ENCODE measurements at regions not wholly inside any gene's neighbourhood (a gene's known extent, or its start where the extent isn't known, plus 50 kb on each side); places are given as distances from the start of the nearest gene placed in this dataset.

DNA sequence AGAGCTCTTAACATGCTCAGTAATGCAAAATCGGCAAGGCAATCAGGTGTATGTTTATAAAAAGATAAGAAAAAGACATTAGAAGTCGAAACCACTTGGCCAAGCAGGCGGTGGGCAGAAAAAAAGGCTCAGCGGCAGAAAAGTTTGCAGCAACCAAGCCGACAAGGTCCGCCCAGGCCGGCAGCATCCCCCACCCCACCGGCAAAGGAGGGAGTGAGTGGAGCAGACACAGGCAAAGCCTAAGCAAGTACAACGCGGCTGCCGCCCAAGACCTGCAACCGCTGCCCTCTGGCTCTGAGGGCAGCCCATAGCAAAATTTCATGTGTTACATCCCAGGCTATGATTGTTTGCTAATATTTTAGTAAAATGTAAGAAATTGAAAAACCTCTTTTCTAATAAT lies 125.4 kb upstream of the ZCCHC13 start:
- no peaks in the 10 kb centered on the region for H3K4me1 Mint-ChIP-seq (ENCODE audit: low read depth)
- no peak for DNase-seq (ENCODE audit: low spot score)
- intact Hi-C loops (cut with micrococcal nuclease) = no loop called here
- H3K27me3 Mint-ChIP-seq (ENCODE audit: insufficient read depth) = no peaks in the 10 kb centered on the region
- no peaks in the 10 kb centered on the region for H3K36me3 Mint-ChIP-seq (ENCODE audit: low read depth)
- H3K9me3 Mint-ChIP-seq = no peaks in the 10 kb centered on the region
- no peak overlapping the region for H3K4me3 Mint-ChIP-seq
- no peak overlapping the region for H3K27ac Mint-ChIP-seq

DNA sequence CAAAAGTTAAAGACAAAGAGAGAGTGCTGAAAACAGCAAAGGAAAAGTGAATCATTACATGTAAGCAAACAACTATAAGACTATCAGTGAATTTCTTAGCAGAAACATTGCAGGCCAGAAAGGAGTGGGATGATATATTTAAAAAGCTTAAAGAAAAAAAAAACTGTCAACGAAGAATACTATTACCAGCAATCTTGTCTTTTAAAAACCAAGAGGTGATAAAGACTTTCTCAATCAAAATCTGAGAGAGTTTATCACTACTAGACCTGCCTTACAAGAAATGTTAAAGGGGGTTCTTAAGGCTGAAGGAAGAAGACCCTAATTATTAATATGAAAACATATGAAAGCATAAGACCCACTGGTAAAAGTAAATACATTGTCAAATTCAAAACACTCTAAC lies 132.5 kb upstream of the ZCCHC13 start:
- H3K27me3 Mint-ChIP-seq (ENCODE audit: insufficient read depth) = no peaks in the 10 kb centered on the region
- no peak overlapping the region for H3K27ac Mint-ChIP-seq
- H3K4me1 Mint-ChIP-seq (ENCODE audit: low read depth) = no peaks in the 10 kb centered on the region
- H3K36me3 Mint-ChIP-seq (ENCODE audit: low read depth) = no peaks in the 10 kb centered on the region
- no peak overlapping the region for H3K4me3 Mint-ChIP-seq
- no peak for DNase-seq (ENCODE audit: low spot score)
- H3K9me3 Mint-ChIP-seq = peaks cover 12% of the 10 kb centered on the region
- intact Hi-C loops (cut with micrococcal nuclease) = no loop called here

DNA sequence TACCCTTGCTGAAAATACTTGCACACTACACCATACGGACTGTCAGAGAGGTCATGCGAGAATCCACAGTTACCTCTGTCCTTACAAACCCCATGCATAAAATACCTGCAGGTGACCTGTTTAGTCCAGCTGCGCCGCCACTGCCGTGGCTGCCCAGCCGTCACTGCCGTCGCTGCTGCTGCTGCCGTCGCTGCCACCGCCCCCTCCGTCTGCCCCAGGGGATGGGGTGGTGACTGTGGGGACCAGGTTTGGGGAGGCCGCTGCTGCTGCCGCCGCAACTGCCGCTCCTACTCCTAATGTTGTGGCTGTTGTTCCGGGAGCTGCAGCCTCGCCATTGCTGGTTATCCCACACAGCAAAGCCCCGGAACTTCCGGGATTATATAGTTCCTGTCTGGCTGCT lies 141.8 kb upstream of the ZCCHC13 start:
- no peak overlapping the region for H3K4me3 Mint-ChIP-seq
- intact Hi-C loops (cut with micrococcal nuclease) = no loop called here
- DNase-seq (ENCODE audit: low spot score) = no peak
- H3K4me1 Mint-ChIP-seq (ENCODE audit: low read depth) = no peaks in the 10 kb centered on the region
- H3K9me3 Mint-ChIP-seq = peaks cover 8% of the 10 kb centered on the region
- no peak overlapping the region for H3K27ac Mint-ChIP-seq
- no peaks in the 10 kb centered on the region for H3K36me3 Mint-ChIP-seq (ENCODE audit: low read depth)
- no peaks in the 10 kb centered on the region for H3K27me3 Mint-ChIP-seq (ENCODE audit: insufficient read depth)

DNA sequence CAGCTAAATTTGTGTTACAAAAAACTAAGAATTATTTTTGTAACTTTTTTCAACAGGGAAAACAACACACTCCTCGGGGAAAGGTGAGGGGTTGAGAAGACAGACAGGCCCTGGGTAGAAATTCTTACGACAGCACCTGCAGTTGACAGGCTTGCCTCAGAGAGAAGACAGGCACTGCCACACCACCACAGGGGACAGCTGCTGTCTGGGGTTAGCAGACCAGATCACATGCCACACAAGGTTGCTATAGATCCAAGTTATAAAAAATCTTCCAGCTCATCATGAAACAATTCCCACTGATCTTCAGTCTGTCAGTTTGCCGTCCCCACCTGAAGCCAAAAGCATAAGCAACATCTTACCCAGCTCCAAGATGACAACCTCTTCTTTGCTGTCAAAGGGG lies 143.2 kb upstream of the ZCCHC13 start:
- no peak overlapping the region for H3K27ac Mint-ChIP-seq
- no peaks in the 10 kb centered on the region for H3K4me1 Mint-ChIP-seq (ENCODE audit: low read depth)
- H3K36me3 Mint-ChIP-seq (ENCODE audit: low read depth) = no peaks in the 10 kb centered on the region
- intact Hi-C loops (cut with micrococcal nuclease) = no loop called here
- no peak for DNase-seq (ENCODE audit: low spot score)
- peaks cover 8% of the 10 kb centered on the region for H3K9me3 Mint-ChIP-seq
- H3K27me3 Mint-ChIP-seq (ENCODE audit: insufficient read depth) = no peaks in the 10 kb centered on the region
- H3K4me3 Mint-ChIP-seq = no peak overlapping the region

DNA sequence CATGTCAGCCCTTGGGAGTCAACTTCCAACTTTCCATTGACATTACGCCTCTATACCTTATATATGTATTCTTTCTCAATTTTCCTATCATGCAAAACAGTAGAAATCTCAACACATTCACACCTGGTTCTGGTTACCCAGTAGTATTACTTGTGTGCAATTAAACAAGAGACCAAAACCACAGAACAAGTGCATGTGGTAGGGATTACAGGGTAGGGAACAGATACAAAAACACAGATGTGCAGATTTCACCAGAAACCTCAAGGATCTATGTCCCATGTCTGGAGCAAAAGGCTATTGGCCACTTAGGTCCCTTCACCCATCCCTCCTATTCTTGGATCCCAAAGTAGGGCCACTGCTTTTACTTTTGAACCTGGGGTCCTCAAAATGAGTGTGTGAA lies 143.6 kb upstream of the ZCCHC13 start:
- H3K9me3 Mint-ChIP-seq = peaks cover 8% of the 10 kb centered on the region
- DNase-seq (ENCODE audit: low spot score) = no peak
- H3K4me3 Mint-ChIP-seq = no peak overlapping the region
- intact Hi-C loops (cut with micrococcal nuclease) = no loop called here
- H3K36me3 Mint-ChIP-seq (ENCODE audit: low read depth) = no peaks in the 10 kb centered on the region
- no peak overlapping the region for H3K27ac Mint-ChIP-seq
- no peaks in the 10 kb centered on the region for H3K27me3 Mint-ChIP-seq (ENCODE audit: insufficient read depth)
- H3K4me1 Mint-ChIP-seq (ENCODE audit: low read depth) = no peaks in the 10 kb centered on the region

DNA sequence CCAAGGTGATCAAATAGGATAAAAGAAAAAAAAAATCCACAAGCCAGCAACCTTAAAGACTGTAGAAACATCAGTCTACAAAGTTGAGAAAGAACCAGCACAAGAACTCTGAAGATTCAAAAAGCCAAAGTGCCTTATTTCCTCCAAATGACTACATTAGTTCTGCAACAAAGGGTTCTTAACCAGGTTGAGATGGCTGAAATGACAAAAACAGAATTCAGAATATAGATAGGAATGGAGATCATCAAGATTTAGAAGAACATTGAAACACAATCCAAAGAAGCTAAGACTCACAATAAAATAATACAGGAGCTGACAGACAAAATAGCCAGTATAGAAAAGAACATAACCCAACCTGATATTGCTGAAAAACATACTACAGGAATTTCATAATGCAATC lies 156.5 kb upstream of the ZCCHC13 start:
- peaks cover 6% of the 10 kb centered on the region for H3K27me3 Mint-ChIP-seq (ENCODE audit: insufficient read depth)
- H3K4me1 Mint-ChIP-seq (ENCODE audit: low read depth) = no peaks in the 10 kb centered on the region
- no peak for DNase-seq (ENCODE audit: low spot score)
- H3K4me3 Mint-ChIP-seq = no peak overlapping the region
- no peaks in the 10 kb centered on the region for H3K36me3 Mint-ChIP-seq (ENCODE audit: low read depth)
- intact Hi-C loops (cut with micrococcal nuclease) = no loop called here
- no peaks in the 10 kb centered on the region for H3K9me3 Mint-ChIP-seq
- H3K27ac Mint-ChIP-seq = no peak overlapping the region

DNA sequence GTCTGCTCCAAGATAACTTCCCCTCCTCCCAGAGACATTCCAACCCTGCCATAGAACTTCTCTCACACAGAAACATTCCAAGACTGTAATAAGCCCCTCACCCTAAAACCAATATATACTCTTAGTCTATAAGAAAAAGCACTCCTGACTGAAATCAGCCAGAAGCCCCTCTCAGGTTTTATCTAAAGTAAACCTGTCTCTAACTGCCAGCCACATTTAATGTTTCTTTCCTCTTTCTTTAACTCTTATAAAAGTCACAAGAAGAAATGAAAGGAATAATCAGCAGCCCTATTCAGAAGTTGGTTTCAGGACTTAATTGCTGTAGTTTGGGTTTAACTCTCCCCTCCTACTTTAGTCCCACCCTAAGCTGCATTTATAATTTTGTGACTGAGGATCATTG lies 165.0 kb upstream of the ZCCHC13 start:
- Mint-ChIP-seq H3K4me3 (no peak overlapping the region), H3K27me3 (ENCODE audit: insufficient read depth) (no peaks in the 10 kb centered on the region), H3K27ac (no peak overlapping the region), H3K36me3 (ENCODE audit: low read depth) (no peaks in the 10 kb centered on the region), H3K4me1 (ENCODE audit: low read depth) (no peaks in the 10 kb centered on the region), H3K9me3 (no peaks in the 10 kb centered on the region)
- no peak for DNase-seq (ENCODE audit: low spot score)
- intact Hi-C loops (cut with micrococcal nuclease) = loop anchor here (10.0 kb wide), 1 partner anchor 1894 kb away; no protein-coding TSS in a partner anchor

DNA sequence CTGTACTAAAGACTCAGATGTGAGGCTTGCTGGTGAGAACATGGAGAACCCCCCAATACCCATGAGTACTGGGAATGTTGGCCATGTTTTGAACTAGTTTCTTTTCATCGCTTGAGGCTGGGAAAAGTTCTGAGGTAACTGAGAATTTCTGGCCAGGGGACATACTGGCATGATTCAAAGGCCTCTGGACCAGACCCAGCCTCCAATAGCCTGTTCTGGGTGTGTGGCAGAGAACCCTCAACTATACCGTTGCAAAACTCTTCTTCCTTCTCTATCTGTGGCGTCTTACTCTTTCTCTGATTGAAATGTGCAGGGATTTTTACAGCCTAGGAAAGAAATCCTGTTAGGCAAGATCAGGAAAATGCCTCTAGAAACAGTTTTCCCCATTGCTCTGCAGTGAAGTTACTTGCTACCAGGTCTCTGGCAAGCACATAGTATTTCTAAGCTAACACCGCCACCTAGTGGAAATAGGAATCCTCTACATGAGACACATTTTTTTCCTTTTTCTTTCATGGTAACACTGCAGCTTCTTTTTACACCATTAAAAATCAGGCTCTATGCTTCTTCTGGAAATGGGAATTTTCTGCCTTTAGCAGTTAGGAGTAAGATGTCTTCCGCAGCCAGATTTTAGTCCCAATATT lies 170.7 kb upstream of the ZCCHC13 start:
- Mint-ChIP-seq H3K36me3 (ENCODE audit: low read depth) (no peaks in the 10 kb centered on the region), H3K4me1 (ENCODE audit: low read depth) (no peaks in the 10 kb centered on the region), H3K9me3 (no peaks in the 10 kb centered on the region), H3K27me3 (ENCODE audit: insufficient read depth) (no peaks in the 10 kb centered on the region), H3K27ac (no peak overlapping the region), H3K4me3 (no peak overlapping the region)
- intact Hi-C loops (cut with micrococcal nuclease) = loop anchor here (1.0 to 10.0 kb wide), 4 partner anchors 118 to 1888 kb away; no protein-coding TSS in a partner anchor
- DNase-seq (ENCODE audit: low spot score) = no peak

DNA sequence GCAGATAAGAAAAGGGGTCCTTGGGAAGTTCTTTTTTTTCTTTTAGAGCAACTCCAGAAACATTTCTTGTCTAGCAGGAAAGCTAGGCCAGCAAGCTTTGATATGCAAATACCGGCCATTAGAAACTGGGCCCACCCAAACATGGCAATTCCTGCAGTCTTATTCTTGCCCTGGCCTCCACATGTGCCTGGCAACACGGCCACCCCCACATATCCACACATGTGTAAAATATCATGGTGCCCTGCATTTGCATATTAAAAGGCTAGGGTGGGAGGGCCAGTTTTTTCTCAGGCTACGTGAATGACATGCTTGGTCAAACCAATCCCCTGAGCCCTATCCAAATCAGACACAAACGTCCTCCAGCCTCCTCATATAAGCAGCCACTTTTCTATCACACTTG lies 171.7 kb upstream of the ZCCHC13 start:
- Mint-ChIP-seq H3K27me3 (ENCODE audit: insufficient read depth) (no peaks in the 10 kb centered on the region), H3K36me3 (ENCODE audit: low read depth) (no peaks in the 10 kb centered on the region), H3K4me3 (no peak overlapping the region), H3K9me3 (no peaks in the 10 kb centered on the region), H3K4me1 (ENCODE audit: low read depth) (no peaks in the 10 kb centered on the region), H3K27ac (no peak overlapping the region)
- no peak for DNase-seq (ENCODE audit: low spot score)
- intact Hi-C loops (cut with micrococcal nuclease) = loop anchor here (10.0 kb wide), 1 partner anchor 1887 kb away; no protein-coding TSS in a partner anchor

DNA sequence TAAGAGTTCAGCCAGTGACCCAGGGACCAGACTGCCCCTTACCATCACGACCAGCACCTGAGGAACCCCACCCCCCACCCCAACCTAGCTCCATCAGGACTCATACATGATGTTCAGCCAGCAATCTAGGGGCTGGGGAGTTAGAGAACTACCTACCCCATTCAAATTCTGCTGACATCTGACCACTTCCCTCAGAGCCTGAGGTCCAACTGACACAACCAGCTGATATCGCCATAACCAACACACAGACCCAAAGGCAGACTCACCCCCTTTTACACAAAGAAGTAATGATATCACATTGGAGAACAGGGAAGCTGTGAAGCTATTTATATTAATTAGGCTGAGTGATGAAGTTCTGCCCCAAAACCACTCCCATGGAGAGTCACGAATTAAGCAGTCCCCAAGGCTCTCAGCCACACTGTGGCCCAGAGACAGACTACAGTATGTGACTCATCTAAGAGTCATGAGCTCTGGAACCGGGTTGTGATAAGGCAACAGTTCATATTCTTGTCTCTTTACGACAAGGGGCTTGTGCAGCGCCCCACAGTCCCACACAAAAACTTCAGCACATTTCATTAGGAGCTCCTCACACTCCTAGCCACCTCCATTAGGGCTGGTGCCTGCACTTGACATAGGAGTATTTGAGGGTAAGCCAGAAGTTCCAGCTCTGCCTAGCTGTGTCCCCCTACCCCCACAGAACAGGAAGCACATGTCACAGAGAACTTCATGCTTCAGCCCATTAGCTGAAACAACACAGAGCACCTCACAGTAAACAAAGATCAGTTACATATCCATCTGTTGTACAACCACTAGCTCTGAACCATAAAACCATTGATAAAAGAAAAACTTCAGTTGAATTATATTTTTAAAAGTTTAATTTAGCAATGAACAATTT lies 184.7 kb upstream of the ZCCHC13 start:
- H3K27ac Mint-ChIP-seq = no peak overlapping the region
- no peaks in the 10 kb centered on the region for H3K9me3 Mint-ChIP-seq
- H3K4me3 Mint-ChIP-seq = no peak overlapping the region
- no peaks in the 10 kb centered on the region for H3K36me3 Mint-ChIP-seq (ENCODE audit: low read depth)
- no peak for DNase-seq (ENCODE audit: low spot score)
- intact Hi-C loops (cut with micrococcal nuclease) = no loop called here
- H3K27me3 Mint-ChIP-seq (ENCODE audit: insufficient read depth) = no peaks in the 10 kb centered on the region
- no peaks in the 10 kb centered on the region for H3K4me1 Mint-ChIP-seq (ENCODE audit: low read depth)

DNA sequence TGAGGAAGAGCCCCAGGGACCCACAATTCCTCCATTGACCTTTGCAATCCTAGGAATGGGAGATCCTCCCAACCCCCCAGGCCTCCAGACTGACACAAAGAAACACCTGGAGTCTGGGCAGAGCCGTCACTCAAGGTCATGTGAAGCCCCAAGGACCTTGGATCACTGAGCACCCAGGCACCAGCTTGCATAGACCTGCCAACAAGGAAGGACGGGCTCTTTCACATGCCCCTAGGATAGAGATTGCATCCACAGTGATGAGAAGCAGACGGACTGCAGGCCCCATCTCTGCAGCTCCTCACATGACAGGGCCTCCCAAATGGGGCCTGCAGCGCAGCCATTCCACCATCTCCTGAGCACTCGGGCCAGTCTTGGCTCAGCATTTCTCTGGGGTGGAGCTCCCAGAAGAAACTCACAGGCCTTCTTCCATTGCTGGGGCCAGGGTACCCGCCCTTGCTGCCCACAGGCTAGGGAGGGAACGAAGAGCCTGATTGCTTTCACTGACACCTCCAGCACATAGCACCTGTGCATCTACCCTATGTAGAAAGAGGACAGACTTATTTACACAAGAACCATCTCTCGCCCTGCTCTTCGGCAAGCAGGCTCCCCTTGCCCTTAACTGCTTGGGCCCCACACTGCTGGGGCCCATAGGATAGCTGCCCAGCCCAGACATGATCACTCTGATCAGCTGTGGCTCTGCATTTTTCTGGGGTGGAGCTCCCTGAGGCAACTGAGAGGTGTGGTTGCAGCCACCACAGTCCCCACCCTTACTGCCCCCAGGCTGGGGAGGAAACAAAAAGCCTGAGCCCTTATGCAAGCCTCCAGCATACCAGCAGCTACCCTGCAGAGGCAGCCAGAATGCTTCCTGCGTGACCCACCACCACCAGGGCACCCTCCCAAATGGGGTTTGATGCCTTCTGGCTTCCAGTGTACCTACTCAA lies 185.7 kb upstream of the ZCCHC13 start:
- no peak overlapping the region for H3K27ac Mint-ChIP-seq
- H3K27me3 Mint-ChIP-seq (ENCODE audit: insufficient read depth) = no peaks in the 10 kb centered on the region
- no peak for DNase-seq (ENCODE audit: low spot score)
- H3K36me3 Mint-ChIP-seq (ENCODE audit: low read depth) = no peaks in the 10 kb centered on the region
- no peak overlapping the region for H3K4me3 Mint-ChIP-seq
- H3K4me1 Mint-ChIP-seq (ENCODE audit: low read depth) = no peaks in the 10 kb centered on the region
- H3K9me3 Mint-ChIP-seq = no peaks in the 10 kb centered on the region
- intact Hi-C loops (cut with micrococcal nuclease) = no loop called here

DNA sequence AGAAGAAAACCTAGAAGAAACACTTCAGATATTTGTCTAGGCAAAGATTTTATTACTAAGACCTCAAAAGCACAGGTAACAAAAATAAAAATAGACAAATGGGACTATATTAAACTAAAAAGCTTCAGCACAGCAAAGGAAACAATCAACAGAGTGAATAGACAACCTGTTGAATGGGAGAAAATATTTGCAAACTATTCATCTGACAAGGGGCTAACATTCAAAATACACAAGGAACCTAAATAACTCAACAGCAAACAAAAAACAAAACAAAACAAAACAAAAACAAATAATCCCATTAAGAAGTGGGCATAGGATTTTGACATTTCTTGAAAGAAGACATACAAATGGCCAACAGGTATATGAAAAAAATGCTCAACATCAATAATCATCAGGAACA lies 192.7 kb upstream of the ZCCHC13 start:
- no peaks in the 10 kb centered on the region for H3K36me3 Mint-ChIP-seq (ENCODE audit: low read depth)
- H3K4me3 Mint-ChIP-seq = no peak overlapping the region
- DNase-seq (ENCODE audit: low spot score) = no peak
- H3K27me3 Mint-ChIP-seq (ENCODE audit: insufficient read depth) = no peaks in the 10 kb centered on the region
- H3K27ac Mint-ChIP-seq = no peak overlapping the region
- no peaks in the 10 kb centered on the region for H3K9me3 Mint-ChIP-seq
- H3K4me1 Mint-ChIP-seq (ENCODE audit: low read depth) = no peaks in the 10 kb centered on the region
- intact Hi-C loops (cut with micrococcal nuclease) = no loop called here

DNA sequence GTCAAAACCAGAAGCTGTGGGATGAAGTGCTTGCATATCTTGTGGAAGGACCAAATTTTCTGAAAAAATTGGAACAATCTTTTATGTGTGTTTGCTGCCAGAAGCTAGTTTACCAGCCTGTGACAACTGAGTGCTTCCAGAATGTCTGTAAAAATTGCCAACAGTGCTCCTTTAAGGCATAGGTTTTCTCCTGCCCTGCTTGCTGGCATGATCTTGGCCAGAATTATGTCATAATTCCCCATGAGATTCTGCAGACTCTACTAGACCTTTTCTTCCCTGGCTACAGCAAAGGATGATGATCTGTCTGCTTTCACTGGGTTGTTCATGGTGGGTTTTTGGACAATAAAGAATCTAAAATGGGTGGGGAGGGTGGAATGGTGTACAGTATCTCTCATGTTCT lies 196.3 kb upstream of the ZCCHC13 start:
- H3K4me1 Mint-ChIP-seq (ENCODE audit: low read depth) = no peaks in the 10 kb centered on the region

More for the DNA sequence above, 196.3 kb upstream of the ZCCHC13 start:
- no peak overlapping the region for H3K27ac Mint-ChIP-seq
- H3K36me3 Mint-ChIP-seq (ENCODE audit: low read depth) = no peaks in the 10 kb centered on the region
- intact Hi-C loops (cut with micrococcal nuclease) = no loop called here
- H3K27me3 Mint-ChIP-seq (ENCODE audit: insufficient read depth) = no peaks in the 10 kb centered on the region
- no peak for DNase-seq (ENCODE audit: low spot score)
- no peaks in the 10 kb centered on the region for H3K9me3 Mint-ChIP-seq
- no peak overlapping the region for H3K4me3 Mint-ChIP-seq
